ENCODE measurements at regions not wholly inside any gene's neighbourhood (a gene's known extent, or its start where the extent isn't known, plus 50 kb on each side); places are given as distances from the start of the nearest gene placed in this dataset.
"Not testable (repeated sequence)": the region's sequence is repeated elsewhere in the genome, so short reads cannot be mapped to it uniquely, and the experiment has no call there.

DNA sequence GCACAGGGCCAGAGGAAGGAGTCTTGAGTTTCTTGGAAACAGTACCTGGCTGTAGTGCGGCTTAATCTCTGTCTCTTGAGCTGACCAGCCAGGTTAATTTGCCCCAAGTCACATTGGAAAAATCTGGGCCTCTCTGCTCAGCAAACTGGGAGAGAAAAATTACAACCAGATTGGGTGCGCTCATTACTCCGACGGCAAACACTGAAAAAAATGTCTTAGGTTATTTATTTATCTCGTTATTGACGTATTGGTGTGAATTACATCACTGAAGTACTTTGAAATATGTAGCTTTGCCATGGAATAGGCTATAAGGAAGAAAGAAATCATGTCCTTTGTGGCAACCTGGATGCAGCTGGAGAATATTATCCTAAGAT, 139.7 kb upstream of the TPTE start:
- Mint-ChIP-seq H3K9me3 (peaks cover 3 to 18% (median 15%) of the 10 kb centered on the region in 7 donors), H3K36me3 (peaks cover 0 to 13% of the 10 kb centered on the region in 2 donors)
- H3K4me1 Mint-ChIP-seq; DNase-seq; H3K4me3 Mint-ChIP-seq; ATAC-seq (ENCODE audit: low read depth in 2 of 2); H3K27ac Mint-ChIP-seq; H3K27me3 Mint-ChIP-seq: not testable (repeated sequence)

DNA sequence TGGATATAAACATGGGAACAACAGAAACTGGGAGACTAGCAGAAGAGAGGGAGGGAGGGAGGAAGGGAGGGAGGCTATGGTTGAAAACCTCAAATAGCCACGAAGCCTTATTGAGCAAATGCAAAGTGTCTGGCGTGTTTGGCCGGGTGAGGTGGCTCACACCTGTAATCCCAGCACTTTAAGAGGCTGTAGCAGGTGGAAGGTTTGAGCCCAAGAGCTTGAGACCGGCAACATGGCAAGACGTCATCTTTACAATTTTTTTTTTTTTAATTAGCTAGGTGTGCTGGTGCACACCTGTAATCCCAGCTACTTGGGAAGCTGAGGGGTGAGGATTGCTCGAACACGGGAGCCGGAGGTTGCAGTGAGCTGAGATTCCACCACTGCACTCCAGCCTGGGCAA, 139.2 kb upstream of the TPTE start:
- H3K9me3 Mint-ChIP-seq, result peaks cover 3 to 16% (median 15%) of the 10 kb centered on the region in 7 donors
- H3K27me3 Mint-ChIP-seq; H3K4me1 Mint-ChIP-seq; DNase-seq; H3K4me3 Mint-ChIP-seq; ATAC-seq (ENCODE audit: low read depth in 2 of 2); H3K27ac Mint-ChIP-seq: not testable (repeated sequence)
- H3K36me3 Mint-ChIP-seq, result peaks cover 0 to 13% of the 10 kb centered on the region in 2 donors

DNA sequence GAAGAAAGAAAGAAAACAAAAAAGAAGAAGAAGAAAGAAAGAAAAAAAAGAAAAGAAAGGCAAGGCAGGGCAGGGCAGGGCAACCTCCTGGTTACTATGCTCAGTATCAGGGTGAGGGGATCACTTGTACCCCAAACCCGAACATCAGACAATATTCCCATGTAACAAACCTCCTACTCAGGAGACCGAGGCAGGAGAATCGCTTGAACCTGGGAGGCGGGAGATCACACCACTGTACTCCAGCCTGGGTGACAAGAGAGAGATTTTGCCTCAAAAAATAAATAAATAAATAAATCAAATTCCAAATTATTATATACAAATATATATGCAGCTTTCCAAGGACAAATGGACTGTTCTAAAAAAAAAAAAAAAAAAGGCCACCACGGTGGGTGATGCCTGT, 138.8 kb upstream of the TPTE start:
- not testable (repeated sequence) for H3K27me3 Mint-ChIP-seq; ATAC-seq (ENCODE audit: low read depth in 2 of 2); H3K4me3 Mint-ChIP-seq; H3K27ac Mint-ChIP-seq; DNase-seq; H3K4me1 Mint-ChIP-seq
- peaks cover 3 to 16% (median 13%) of the 10 kb centered on the region in 7 donors for H3K9me3 Mint-ChIP-seq
- H3K36me3 Mint-ChIP-seq, result peaks cover 0 to 13% of the 10 kb centered on the region in 2 donors

DNA sequence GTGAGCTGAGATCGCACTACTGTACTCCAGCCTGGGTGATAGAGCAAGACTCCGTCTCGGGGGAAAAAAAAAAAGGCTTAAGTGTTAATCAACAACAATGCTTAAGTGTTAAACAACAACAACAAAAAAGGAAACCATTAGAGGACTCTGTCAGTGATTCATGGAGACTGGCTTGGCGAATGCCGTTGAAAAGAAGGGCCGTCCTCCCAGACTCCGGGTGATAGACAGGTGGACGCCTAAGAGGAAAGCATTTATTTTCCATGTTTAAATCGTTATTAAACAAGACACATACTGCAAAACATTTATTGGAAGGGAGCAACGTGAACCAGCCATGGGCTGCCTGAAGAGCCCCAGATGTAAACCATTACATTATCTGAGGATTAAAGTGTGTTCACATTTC, 137.8 kb upstream of the TPTE start:
- H3K27me3 Mint-ChIP-seq; H3K27ac Mint-ChIP-seq; ATAC-seq (ENCODE audit: low read depth in 2 of 2); H3K36me3 Mint-ChIP-seq; H3K4me1 Mint-ChIP-seq; DNase-seq; H3K4me3 Mint-ChIP-seq: not testable (repeated sequence)
- peaks cover under 1 to 11% (median 8%) of the 10 kb centered on the region in 7 donors for H3K9me3 Mint-ChIP-seq

DNA sequence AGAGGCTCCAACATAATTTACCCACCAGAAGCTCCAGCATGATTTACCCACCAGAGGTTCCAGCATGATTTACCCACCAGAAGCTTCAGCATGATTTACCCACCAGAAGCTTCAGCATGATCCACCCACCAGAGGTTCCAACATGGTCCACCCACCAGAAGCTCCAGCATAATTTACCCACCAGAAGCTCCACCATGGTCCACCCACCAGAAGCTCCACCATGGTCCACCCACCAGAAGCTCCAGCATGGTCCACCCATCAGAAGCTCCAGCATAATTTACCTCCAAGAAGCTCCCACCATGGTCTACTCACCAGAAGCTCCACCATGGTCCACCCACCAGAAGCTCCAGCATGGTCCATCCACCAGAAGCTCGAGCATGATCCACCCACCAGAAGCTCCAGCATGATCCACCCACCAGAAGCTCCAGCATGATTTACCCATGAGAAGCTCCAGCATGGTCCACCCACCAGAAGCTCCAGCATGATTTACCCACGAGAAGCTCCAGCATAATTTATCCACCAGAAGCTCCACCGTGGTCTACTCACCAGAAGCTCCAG, 137.0 kb upstream of the TPTE start:
- H3K4me3 Mint-ChIP-seq; ATAC-seq (ENCODE audit: low read depth in 2 of 2); H3K9me3 Mint-ChIP-seq; H3K4me1 Mint-ChIP-seq; DNase-seq; H3K27ac Mint-ChIP-seq; H3K36me3 Mint-ChIP-seq; H3K27me3 Mint-ChIP-seq: not testable (repeated sequence)

DNA sequence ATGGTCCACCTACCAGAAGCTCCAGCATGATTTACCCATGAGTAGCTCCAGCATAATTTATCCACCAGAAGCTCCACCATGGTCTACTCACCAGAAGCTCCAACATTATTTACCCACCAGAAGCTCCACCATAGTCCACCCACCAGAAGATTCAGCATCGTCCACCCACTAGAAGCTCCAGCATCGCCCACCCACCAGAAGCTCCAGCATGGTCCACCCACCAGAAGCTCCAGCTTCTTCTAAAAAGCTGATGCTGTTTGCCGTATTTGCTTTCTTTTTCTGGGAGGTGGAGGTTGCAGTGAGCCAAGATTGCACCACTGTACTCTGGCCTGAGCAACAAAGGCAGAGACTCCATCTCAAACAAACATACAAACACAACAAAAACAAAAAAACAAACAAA, 136.2 kb upstream of the TPTE start:
- not testable (repeated sequence) for H3K4me1 Mint-ChIP-seq; DNase-seq; H3K4me3 Mint-ChIP-seq; H3K9me3 Mint-ChIP-seq; H3K36me3 Mint-ChIP-seq; H3K27me3 Mint-ChIP-seq; H3K27ac Mint-ChIP-seq; ATAC-seq (ENCODE audit: low read depth in 2 of 2)

DNA sequence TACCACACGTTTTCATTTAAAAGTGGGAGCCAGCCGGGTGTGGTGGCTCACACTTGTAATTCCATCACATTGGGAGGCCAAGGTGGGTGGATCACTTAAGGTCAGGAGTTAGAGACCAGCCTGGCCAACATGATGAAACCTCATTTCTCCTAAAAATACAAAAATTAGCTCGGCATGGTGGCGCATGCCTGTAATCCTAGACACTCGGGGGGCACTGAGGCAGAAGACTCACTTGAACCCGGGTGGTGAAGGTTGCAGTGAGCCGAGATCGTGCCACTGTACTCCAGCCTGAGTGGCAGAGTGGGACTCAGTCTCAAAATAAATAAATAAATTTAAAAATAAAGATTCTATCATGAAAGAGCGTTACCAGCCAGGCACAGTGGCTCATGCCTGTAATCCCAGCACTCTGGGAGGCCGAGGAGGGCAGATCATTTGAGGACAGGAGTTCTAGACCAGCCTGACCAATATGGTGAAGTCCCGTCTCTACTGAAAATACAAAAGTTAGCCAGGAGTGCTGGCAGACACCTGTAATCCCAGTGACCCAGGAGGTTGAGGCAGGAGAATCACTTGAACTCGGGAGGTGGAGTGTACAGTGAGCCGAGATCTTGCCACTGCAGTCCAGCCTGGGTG, 135.4 kb upstream of the TPTE start:
- H3K27me3 Mint-ChIP-seq; H3K27ac Mint-ChIP-seq; H3K9me3 Mint-ChIP-seq; ATAC-seq (ENCODE audit: low read depth in 2 of 2); H3K4me1 Mint-ChIP-seq; H3K4me3 Mint-ChIP-seq; DNase-seq; H3K36me3 Mint-ChIP-seq: not testable (repeated sequence)

DNA sequence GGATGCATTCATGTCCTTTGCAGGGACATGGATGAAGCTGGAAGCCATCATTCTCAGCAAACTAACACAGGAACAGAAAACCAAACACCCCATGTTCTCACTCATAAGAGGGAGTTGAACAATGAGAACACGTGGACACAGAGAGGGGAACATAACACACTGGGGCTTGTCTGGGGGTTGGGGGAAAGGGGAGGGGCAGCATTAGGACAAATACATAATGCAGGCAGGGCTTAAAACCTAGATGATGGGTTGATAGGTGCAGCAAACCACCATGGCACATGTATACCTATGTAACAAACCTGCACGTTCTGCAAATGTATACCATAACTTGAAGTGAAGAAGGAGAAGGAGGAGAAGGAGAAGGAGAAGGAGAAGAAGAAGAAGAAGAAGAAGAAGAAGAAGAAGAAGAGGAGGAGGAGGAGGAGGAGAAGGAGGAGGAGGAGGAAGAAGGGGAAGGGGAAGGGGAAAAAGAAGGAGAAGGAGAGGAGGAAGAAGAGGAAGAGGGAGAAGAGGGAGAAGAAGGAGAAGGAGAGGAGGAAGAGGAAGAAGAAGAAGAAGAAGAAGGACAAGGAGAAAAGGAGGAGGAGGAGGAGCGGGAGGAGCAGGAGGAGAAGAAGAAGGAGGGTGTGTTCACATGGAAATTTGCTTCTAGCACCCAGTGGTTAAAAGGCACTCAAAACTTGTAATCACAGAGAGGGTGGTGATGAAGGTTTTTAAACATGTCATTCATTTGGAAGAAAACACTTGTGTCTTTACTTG, 133.5 kb upstream of the TPTE start:
- H3K36me3 Mint-ChIP-seq; ATAC-seq (ENCODE audit: low read depth in 2 of 2); H3K9me3 Mint-ChIP-seq; H3K4me3 Mint-ChIP-seq; H3K4me1 Mint-ChIP-seq; H3K27me3 Mint-ChIP-seq; H3K27ac Mint-ChIP-seq; DNase-seq: not testable (repeated sequence)

DNA sequence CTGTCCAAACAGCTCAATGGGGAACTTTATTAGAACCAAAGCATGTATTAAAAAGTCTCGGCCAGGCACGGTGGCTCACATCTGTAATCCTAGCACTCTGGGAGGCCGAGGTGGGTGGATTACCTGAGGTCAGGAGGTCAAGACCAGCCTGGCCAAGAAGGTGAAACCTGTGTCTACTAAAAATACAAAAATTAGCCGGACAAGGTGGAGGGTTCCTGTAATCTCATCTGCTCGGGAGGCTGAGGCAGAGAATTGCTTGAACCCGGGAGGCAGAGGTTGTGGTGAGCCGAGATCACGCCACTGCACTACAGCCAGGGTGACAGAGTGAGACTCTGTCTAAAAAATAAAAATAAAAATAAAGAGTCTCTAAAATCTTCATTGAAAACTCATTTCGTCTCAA, 132.8 kb upstream of the TPTE start:
- not testable (repeated sequence) for ATAC-seq (ENCODE audit: low read depth in 2 of 2); H3K9me3 Mint-ChIP-seq; H3K36me3 Mint-ChIP-seq; H3K27ac Mint-ChIP-seq; DNase-seq; H3K4me1 Mint-ChIP-seq; H3K27me3 Mint-ChIP-seq; H3K4me3 Mint-ChIP-seq

DNA sequence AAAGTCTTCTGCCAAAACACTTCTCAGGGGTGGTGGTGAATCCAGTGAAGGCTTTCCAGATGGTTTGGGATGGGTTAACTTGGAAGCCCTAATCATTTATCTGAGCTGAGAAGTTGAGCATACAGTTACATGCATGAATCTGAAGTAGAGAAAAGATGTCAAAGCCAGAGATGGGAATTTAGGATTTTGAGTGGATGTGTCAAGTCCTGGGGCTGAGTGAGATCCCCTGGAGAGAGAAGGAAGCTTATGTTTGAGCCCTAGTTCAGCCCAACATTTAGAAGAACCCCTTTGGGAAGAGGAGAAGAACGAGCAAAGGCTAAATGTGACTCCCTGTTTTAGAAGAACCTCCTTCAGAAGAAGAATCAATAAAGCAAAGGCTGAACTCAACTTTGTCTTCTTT, 129.1 kb upstream of the TPTE start:
- H3K36me3 Mint-ChIP-seq; H3K9me3 Mint-ChIP-seq; H3K27me3 Mint-ChIP-seq; H3K27ac Mint-ChIP-seq; DNase-seq; ATAC-seq (ENCODE audit: low read depth in 2 of 2); H3K4me1 Mint-ChIP-seq; H3K4me3 Mint-ChIP-seq: not testable (repeated sequence)

DNA sequence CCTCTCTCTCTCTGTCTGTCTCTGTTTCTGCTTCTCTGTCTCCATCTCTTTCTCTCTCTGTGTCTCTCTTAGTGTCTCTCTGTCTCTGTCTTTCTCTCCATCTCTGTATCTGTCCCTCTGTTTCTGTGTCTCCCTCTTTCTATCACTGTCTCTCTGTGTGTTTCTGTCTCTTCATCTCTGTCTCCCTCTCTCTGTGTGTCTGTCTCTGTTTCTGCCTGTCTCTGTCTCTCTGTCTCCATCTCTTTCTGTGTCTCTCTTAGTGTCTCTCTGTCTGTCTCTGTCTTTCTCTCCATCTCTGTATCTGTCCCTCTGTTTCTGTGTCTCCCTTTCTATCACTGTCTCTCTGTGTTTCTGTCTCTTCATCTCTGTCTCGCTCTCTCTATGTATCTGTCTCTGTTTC, 125.4 kb upstream of the TPTE start:
- not testable (repeated sequence) for H3K36me3 Mint-ChIP-seq; H3K4me3 Mint-ChIP-seq; ATAC-seq (ENCODE audit: low read depth in 2 of 2); DNase-seq; H3K9me3 Mint-ChIP-seq; H3K27me3 Mint-ChIP-seq; H3K4me1 Mint-ChIP-seq; H3K27ac Mint-ChIP-seq

DNA sequence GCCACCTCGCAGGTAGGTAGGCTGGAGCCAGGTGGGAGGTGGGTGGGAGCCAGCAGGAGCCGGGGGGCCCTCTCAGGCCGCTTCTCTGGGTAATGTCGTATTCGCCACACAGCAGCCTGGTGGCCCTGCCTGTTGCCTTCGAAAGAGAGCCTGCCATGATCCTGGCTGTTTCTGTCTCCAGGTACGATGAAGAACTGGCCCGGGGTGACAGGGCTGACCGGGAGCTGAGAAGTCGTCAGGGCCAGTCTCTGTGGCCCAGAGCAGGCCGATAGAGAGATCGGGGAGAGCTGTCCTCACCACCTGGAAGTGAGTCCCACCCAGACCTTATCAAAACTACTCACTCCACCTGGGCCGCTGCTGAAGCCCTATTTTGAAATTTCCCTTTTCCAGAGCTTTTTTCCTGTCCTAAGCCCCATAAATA, 123.9 kb upstream of the TPTE start:
- H3K36me3 Mint-ChIP-seq, H3K4me3 Mint-ChIP-seq, H3K27ac Mint-ChIP-seq, H3K4me1 Mint-ChIP-seq, H3K9me3 Mint-ChIP-seq, H3K27me3 Mint-ChIP-seq, DNase-seq: not testable (repeated sequence)
- peak; percentile 10 to 13 for ATAC-seq (ENCODE audit: low read depth in 2 of 2)

DNA sequence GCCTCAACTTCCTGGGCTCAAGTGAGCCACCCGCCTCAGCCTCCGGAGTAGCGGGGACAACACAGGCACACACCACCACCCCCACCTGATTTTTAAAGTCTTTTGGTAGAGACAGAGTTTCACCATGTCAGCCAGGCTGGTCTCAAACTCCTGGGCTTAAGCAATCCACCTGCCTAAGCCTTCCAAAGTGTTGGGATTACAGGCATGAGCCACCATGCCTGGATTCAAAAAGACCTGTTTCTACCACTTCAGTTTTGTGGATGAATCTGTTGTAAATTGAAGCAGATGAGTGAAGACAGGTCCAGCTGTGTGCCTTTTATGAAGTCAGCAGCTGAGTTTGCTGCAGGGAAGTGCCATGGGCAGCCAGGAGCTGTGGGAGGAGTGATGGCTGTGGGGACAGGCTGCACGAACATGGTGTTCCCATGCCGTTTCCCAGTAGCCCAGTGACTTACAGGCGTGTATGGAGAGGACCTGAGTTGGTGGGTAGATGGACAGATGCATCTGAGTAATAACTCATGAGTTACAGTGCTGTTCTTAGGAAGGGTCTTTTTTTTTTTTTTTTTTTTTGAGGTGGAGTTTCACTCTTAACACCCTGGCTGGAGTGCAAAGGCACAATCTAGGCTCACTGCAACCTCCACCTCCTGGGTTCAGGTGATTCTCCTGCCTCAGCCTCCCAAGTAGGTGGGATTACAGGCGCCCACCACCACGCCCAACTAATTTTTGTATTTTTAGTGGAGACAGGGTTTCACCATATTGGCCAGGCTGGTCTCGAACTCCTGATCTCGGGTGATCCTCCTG, 122.5 kb upstream of the TPTE start:
- H3K4me3 Mint-ChIP-seq; ATAC-seq (ENCODE audit: low read depth in 2 of 2); H3K27me3 Mint-ChIP-seq; H3K27ac Mint-ChIP-seq; DNase-seq; H3K36me3 Mint-ChIP-seq; H3K4me1 Mint-ChIP-seq; H3K9me3 Mint-ChIP-seq: not testable (repeated sequence)

Data from naive B cell (primary cell).